Activated naive CD8-positive, alpha-beta T cell (primary cell): ENCODE measurements at regions not wholly inside any gene's neighbourhood (a gene's known extent, or its start where the extent isn't known, plus 50 kb on each side); places are given as distances from the start of the nearest gene placed in this dataset.

Experiments
- H3K27ac Mint-ChIP-seq: one replicate; pipeline ENCODE4 v1.8.0; 2021; ENCODE audit warnings: mixed read lengths
- H3K27me3 Mint-ChIP-seq: one replicate; pipeline ENCODE4 v1.8.0; 2021; ENCODE audit warnings: mixed read lengths
- H3K36me3 Mint-ChIP-seq: one replicate; pipeline ENCODE4 v1.8.0; 2021; ENCODE audit warnings: mixed read lengths
- H3K4me1 Mint-ChIP-seq: one replicate; pipeline ENCODE4 v1.8.0; 2021; ENCODE audit warnings: low read depth, mixed read lengths
- H3K4me3 Mint-ChIP-seq: one replicate; pipeline ENCODE4 v1.8.0; 2021; ENCODE audit warnings: mild to moderate bottlenecking, mixed read lengths
- H3K9me3 Mint-ChIP-seq: one replicate; pipeline ENCODE4 v1.8.0; 2021; ENCODE audit warnings: low read depth, mixed read lengths

DNA sequence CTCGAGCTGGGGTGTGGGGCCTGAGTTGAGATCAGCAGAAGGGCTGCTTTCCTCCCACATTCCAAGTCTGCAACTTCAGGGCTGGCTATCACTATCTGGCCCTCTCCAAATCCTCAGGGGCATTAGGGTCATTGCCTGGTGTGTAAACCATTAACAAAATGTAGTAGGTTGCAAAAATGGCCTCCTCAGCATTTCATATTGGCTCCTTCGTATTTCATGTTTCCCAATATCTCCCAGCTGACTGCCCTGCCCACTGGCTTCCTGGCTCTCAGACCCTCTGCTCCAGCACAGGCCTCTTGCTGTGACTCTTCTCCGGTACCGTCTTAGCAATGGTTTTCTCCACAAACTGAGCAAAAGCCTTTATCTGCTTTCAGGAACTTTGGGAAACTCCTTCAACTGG lies 113.8 kb downstream of the GADD45G start:
- Mint-ChIP-seq H3K36me3 (no peaks in the 10 kb centered on the region), H3K27ac (no peak overlapping the region), H3K27me3 (no peaks in the 10 kb centered on the region), H3K4me1 (peaks cover 25% of the 10 kb centered on the region), H3K4me3 (no peak overlapping the region), H3K9me3 (no peaks in the 10 kb centered on the region)

DNA sequence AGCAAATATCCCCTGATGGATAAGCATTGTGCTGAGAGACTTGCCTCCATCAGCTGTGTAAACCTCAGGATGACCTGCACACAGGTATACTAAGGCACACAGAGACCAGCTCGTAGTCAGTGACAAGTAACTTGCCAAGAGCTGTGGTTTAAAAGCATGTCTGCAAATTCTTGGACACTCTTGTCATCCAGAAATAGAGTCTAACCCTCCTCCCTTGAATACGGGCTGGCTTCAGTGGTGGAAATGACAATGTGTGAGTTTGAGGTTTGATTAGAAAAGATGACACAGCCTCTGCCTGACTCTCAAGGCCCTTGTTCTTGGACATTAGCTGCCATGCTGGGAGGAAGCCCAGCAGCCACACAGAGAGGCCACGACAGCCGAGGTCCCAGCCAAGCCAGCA lies 114.4 kb downstream of the GADD45G start:
- no peaks in the 10 kb centered on the region for H3K36me3 Mint-ChIP-seq
- H3K9me3 Mint-ChIP-seq, result no peaks in the 10 kb centered on the region
- peaks cover 24% of the 10 kb centered on the region for H3K4me1 Mint-ChIP-seq
- no peaks in the 10 kb centered on the region for H3K27me3 Mint-ChIP-seq
- no peak overlapping the region for H3K27ac Mint-ChIP-seq
- H3K4me3 Mint-ChIP-seq, result no peak overlapping the region

DNA sequence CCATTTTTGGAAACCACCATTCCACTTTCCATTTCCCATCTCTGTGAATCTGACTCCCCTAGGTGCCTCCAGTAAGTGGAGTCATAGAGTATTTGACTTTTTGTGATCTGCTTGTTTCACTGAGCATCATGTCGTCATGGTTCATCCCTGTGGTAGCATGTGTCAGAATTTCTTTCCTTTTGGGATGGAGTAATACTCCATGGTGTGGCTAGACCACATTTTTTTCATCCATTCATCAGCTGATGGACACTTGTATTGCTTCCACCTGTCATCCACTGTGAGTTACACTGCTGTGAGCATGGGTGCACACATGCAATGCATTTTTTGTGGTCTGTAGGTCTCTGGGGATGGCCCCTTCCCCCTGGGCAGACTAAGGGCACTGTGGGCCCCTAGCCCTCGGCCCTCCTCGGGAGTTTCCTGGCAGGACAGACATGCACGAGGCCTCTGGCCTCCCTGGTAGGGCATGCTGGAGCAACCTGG lies 115.9 kb downstream of the GADD45G start:
- H3K4me1 Mint-ChIP-seq, result peaks cover 9% of the 10 kb centered on the region
- no peaks in the 10 kb centered on the region for H3K27me3 Mint-ChIP-seq
- no peaks in the 10 kb centered on the region for H3K36me3 Mint-ChIP-seq
- no peaks in the 10 kb centered on the region for H3K9me3 Mint-ChIP-seq
- H3K4me3 Mint-ChIP-seq, result no peak overlapping the region
- H3K27ac Mint-ChIP-seq, result no peak overlapping the region

DNA sequence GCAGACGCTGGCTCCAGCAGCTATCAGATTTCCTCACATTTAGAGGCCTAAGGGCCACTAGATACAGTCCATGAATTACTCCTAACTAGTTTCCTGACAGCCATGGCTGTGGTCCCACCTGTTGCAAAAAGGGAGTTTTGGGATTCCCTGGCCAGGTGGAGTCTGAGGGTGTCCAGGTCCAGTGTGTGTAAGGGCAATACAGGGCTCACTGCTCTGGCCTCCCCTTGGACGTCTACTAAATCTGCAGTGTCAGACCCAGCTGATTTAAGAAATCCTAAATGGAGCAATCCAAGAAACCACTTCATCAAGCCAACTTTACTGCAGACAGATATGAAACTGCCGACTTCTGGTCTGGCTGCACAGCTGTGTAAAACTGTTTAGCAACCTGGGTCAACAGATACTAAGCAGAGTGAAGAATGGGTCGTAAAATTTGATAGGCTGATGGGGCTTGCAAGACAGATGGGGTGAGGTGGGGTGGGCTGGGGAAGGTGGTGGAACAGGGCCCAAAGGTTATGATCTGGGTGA lies 116.4 kb downstream of the GADD45G start:
- Mint-ChIP-seq H3K27ac (no peak overlapping the region), H3K27me3 (no peaks in the 10 kb centered on the region), H3K9me3 (no peaks in the 10 kb centered on the region), H3K36me3 (no peaks in the 10 kb centered on the region), H3K4me1 (peaks cover 6% of the 10 kb centered on the region), H3K4me3 (no peak overlapping the region)

DNA sequence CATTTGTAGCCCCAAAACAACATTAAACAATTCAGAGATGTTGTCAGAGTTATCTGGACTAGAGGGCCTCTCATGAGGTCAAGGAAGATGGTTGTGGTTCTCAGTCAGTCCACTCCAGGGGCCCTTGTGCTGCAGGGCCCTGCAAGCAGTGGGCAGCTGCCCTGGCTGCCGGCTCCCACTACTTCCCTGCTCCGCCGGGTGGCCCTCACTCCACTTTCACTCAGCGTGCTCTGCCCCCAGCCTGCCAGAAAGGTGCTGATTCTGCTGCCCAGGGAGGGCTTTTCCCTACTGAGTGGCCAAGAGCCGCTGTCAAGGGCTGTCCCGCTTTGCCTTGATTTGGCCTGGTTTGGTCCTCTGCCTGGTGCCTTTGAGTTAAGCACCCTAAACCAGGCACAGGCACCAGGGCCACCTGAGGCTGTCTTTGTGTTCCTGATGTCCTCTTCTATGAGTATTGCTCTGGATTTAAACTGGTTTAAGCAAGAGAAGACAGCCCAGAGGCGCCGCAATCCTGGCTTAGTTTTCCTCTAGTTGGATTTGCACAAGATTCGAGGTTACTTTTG lies 117.2 kb downstream of the GADD45G start:
- H3K27me3 Mint-ChIP-seq, result no peaks in the 10 kb centered on the region
- no peaks in the 10 kb centered on the region for H3K36me3 Mint-ChIP-seq
- H3K4me1 Mint-ChIP-seq, result peaks cover under 1% of the 10 kb centered on the region
- H3K27ac Mint-ChIP-seq, result no peak overlapping the region
- no peaks in the 10 kb centered on the region for H3K9me3 Mint-ChIP-seq
- H3K4me3 Mint-ChIP-seq, result no peak overlapping the region

DNA sequence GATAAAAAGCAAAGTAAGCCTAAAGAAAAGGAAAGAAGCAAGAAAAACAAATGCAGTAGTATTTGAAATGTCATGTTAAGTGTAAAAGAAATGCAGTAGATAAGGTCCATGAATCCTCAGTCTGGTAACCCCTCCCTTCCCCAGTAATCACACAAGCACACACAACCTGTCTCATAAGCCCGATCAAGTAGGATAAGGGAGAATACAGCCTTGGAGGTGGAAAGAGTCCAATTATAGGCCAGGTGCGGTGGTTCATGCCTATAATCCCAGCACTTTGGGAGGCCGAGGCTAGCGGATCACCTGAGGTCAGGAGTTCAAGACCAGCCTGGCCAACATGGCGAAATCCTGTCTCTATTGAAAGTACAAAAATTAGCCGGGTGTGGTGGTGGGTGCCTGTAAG lies 117.9 kb downstream of the GADD45G start:
- H3K27ac Mint-ChIP-seq, result no peak overlapping the region
- H3K4me1 Mint-ChIP-seq, result no peaks in the 10 kb centered on the region
- H3K9me3 Mint-ChIP-seq, result no peaks in the 10 kb centered on the region
- H3K27me3 Mint-ChIP-seq, result no peaks in the 10 kb centered on the region
- no peaks in the 10 kb centered on the region for H3K36me3 Mint-ChIP-seq
- no peak overlapping the region for H3K4me3 Mint-ChIP-seq

DNA sequence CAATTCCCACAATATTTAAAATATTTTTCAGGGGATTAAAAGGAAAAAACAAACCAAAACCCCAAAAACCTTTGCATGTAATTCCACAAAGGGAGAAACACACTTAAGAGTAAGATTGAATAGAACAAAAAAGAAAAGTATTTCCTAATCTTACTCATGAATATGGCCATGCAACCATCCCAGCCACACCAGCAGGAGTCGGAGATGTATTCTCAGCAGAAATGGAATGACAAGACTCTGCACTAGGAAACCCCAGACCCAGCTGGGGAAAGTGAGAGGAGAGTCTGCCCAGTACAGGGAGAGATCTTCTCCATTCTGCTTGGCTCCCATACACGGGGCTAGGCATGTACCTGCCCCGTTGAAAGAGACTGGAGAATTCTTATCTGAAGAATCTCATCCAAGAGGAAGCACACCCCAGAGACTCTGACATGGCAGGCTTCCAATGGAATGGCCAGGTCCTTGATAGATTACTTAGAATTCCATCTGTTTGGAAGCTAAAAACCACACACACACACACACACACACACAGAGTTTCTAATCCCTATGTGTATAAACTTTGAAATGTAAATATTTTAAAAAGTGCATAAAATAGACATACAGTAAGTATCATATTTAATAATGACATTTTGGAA lies 118.8 kb downstream of the GADD45G start:
- H3K27ac Mint-ChIP-seq, result no peak overlapping the region
- H3K4me3 Mint-ChIP-seq, result no peak overlapping the region
- H3K27me3 Mint-ChIP-seq, result no peaks in the 10 kb centered on the region
- H3K9me3 Mint-ChIP-seq, result no peaks in the 10 kb centered on the region
- H3K36me3 Mint-ChIP-seq, result no peaks in the 10 kb centered on the region
- H3K4me1 Mint-ChIP-seq, result no peaks in the 10 kb centered on the region

DNA sequence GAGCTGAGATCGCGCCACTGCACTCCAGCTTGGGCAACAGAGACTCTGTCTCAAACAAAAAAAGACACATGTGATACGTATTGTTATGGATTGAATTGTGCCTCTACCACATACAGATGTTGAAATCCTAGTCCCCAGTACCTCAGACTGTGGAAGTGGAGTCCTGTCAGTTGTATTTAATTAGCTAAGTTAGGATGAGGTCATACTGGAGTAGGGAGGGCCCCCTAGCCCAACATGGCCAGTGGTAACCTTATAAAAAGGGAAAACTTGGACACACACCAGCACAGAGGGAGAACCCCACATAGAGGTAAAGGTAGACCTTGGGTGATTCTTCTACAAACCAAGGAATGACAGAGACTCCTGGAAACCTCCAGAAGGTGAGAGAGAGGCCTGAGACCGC lies 119.8 kb downstream of the GADD45G start:
- H3K36me3 Mint-ChIP-seq, result no peaks in the 10 kb centered on the region
- H3K9me3 Mint-ChIP-seq, result no peaks in the 10 kb centered on the region
- H3K4me3 Mint-ChIP-seq, result no peak overlapping the region
- H3K27ac Mint-ChIP-seq, result no peak overlapping the region
- no peaks in the 10 kb centered on the region for H3K27me3 Mint-ChIP-seq
- H3K4me1 Mint-ChIP-seq, result no peaks in the 10 kb centered on the region

DNA sequence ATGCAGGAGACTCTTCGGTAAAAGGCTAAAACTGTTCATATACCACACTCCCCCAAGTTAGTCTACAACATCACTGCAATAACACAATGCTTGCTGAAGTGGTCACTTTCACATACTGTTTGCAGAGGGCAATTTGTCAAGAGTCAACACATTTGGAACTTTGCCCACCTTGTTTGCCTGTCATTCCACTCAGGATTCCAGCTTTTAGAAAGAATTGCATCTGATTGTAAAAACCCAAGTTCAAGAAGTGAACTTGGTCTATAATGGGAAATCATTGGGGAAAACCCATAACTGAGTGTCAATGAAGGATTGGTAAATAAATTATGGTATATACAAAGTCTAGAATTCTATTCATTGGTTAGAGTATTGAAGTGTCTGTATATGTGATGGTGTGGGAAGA lies 120.5 kb downstream of the GADD45G start:
- no peak overlapping the region for H3K27ac Mint-ChIP-seq

DNA sequence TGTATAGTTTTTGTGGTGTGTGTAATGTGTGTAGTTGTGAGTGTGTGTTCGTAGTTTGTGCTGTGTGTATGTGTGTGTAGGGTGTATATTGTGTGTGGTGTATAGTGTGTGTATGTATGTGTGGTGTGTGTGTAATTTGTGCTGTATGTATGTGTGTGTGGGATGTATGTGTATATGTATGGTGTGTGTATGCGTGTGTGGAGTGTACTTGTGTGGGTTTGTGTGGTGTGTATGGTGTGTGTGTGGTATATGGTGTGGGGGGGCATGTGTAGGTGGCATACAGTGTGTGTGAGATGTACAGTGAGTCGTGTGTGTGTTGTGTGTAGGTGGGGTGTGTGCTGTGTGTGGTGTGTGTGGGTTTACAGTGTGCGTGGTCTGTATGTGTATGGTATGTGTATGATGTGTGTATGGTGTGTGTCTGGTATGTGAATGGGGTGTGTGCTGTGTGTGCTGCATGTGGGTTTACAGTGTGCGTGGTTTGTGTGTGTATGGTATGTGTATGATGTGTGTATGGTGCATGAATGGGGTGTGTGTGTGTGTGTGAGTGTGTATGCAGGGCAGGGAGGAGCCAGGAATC lies 125.2 kb downstream of the GADD45G start:
- no peak overlapping the region for H3K4me3 Mint-ChIP-seq
- no peaks in the 10 kb centered on the region for H3K27me3 Mint-ChIP-seq
- H3K36me3 Mint-ChIP-seq, result no peaks in the 10 kb centered on the region
- no peaks in the 10 kb centered on the region for H3K9me3 Mint-ChIP-seq
- H3K27ac Mint-ChIP-seq, result no peak overlapping the region
- no peaks in the 10 kb centered on the region for H3K4me1 Mint-ChIP-seq

More for the DNA sequence above, 120.5 kb downstream of the GADD45G start:
- no peak overlapping the region for H3K4me3 Mint-ChIP-seq
- no peaks in the 10 kb centered on the region for H3K9me3 Mint-ChIP-seq
- no peaks in the 10 kb centered on the region for H3K36me3 Mint-ChIP-seq
- H3K27me3 Mint-ChIP-seq, result no peaks in the 10 kb centered on the region
- H3K4me1 Mint-ChIP-seq, result no peaks in the 10 kb centered on the region

DNA sequence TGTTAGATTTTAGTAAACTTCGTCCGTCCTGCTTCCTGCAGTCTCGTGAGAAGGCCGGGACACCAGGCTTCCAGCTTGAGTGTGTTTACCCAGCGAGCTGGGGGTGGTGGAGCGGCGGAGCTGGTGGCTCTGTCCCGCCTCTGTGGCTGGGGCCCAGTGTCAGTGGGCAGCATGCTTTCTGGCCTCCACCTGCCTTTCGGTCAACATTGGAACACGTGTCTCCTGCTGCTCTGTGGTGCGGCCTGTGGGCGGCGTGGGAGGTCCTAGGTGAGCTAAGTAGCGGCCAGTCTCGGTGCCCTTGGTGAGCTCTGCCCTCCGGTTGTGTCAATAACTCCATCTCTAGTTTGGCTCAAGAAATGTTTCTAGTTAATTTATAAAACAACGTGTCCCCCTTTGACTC lies 125.9 kb downstream of the GADD45G start:
- Mint-ChIP-seq H3K27ac (no peak overlapping the region), H3K36me3 (no peaks in the 10 kb centered on the region), H3K4me1 (no peaks in the 10 kb centered on the region), H3K4me3 (no peak overlapping the region), H3K27me3 (no peaks in the 10 kb centered on the region), H3K9me3 (no peaks in the 10 kb centered on the region)

DNA sequence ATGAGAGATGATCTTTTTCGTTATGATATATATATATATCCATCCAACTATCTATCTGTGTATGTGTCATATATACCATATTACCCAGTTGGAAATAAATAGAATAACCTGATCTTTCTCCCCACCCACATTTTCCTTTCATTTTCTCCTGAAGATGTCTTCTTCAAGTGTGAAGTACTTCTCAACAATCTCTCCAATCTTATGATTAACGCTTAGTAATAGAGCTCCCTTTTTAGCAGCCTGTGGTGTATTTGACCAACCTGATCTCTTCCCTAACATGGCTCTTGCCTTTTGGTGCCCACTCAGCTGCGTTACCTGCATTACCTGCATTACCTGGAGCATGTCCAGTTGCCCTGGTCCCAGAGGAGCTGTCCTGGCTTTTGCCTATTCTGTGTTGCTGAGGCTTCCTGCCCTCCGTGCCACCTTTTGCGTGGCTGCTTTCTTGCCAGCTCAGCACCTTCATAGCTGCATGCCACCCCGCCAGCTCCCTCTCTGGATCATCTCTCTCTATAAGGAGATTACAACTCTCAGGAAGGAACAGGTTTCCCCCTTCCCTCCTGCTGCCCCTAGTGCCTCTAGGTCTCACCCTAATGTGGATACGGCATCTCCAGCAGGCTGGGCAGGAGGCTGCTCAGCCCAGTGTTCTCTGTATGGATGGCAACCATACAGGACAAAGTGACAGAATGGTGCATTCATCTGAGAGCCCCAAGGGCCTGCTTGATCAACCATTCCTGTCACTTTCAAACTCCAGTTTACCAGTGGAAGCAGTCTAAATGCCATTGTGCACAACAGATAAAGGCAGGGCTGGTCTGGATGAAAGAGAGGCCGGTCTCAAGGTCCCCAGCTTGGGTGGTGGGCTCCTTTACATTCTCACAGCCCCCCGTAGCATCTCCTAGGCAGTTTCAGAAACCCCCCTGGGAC lies 126.7 kb downstream of the GADD45G start:
- H3K4me3 Mint-ChIP-seq, result no peak overlapping the region
- H3K27ac Mint-ChIP-seq, result no peak overlapping the region
- H3K4me1 Mint-ChIP-seq, result no peaks in the 10 kb centered on the region
- no peaks in the 10 kb centered on the region for H3K9me3 Mint-ChIP-seq
- H3K36me3 Mint-ChIP-seq, result no peaks in the 10 kb centered on the region
- H3K27me3 Mint-ChIP-seq, result no peaks in the 10 kb centered on the region

DNA sequence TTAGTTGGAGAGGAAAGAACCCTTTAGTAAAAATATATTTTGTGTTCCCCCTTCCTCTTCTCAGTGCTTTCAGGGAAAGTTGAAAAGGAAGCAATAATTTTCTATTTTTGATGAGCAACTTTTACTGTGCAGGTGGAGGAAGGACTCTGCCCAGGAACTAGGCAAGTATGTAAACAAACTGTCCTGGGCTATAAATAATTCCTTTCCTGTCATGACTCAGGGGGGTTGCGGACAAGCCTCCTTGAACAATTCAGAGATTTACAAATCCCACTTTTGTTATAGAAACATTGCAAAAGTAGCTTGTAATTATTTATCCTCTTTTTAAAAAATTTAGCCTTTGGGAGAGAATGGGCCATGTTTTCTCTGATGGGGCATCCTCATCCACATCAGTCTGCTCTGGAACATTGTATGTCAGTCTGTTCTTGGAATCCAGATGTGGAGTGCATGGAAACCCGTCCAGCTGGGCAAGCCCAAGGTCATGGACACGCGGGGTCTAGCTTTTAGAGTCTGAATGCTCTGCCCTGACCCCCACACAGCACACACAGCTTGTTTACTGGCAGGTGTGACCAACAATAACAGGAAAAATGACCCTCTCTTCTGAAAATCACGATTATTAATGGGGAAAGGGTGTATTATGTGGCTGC lies 127.6 kb downstream of the GADD45G start:
- H3K9me3 Mint-ChIP-seq, result no peaks in the 10 kb centered on the region
- H3K36me3 Mint-ChIP-seq, result no peaks in the 10 kb centered on the region
- H3K27me3 Mint-ChIP-seq, result no peaks in the 10 kb centered on the region
- H3K4me3 Mint-ChIP-seq, result no peak overlapping the region
- no peak overlapping the region for H3K27ac Mint-ChIP-seq
- no peaks in the 10 kb centered on the region for H3K4me1 Mint-ChIP-seq

DNA sequence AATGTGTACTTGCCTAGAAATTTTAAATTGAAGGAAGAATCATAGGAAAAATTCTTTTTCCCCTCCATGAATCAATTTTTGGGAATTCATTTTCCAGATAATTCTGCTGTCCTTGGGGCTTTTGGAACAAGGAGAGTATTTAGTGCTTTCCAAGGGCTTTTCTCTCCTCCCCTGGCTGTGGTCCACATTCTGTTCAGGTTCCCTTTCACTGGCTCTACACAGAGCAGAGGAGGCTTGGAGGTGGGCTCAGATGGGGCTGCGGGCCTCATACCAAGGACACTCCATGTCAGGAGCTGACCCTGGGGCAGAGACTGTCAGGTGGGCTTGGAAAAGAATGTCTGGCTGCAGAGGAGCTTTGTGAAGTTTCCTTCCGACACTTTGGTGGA lies 128.1 kb downstream of the GADD45G start:
- no peaks in the 10 kb centered on the region for H3K27me3 Mint-ChIP-seq
- no peak overlapping the region for H3K27ac Mint-ChIP-seq
- no peak overlapping the region for H3K4me3 Mint-ChIP-seq

More for the DNA sequence above, 128.1 kb downstream of the GADD45G start:
- no peaks in the 10 kb centered on the region for H3K9me3 Mint-ChIP-seq
- H3K4me1 Mint-ChIP-seq, result no peaks in the 10 kb centered on the region
- H3K36me3 Mint-ChIP-seq, result no peaks in the 10 kb centered on the region
